MM.1S (cell line): ENCODE measurements at regions not wholly inside any gene's neighbourhood (a gene's known extent, or its start where the extent isn't known, plus 50 kb on each side); places are given as distances from the start of the nearest gene placed in this dataset.
A peak's percentile ranks its signal among the peaks of the same experiment; 100 is the strongest.

Experiments used
- DNase-seq: peaks from one replicate; pipeline ENCODE4 v3.0.0-alpha.2; 2015
- H2AFZ ChIP-seq: fragments of 300-600 bp; sonication (generic); 2 replicates; pipeline ENCODE4 v1.6.0; 2016; ENCODE audit warnings: antibody characterized with exemption, low read length
- H3F3A ChIP-seq: fragments of 300-600 bp; sonication (generic); 2 replicates; pipeline ENCODE4 v1.6.1; 2016; ENCODE audit warnings: mild to moderate bottlenecking, antibody characterized with exemption, low read length, moderate library complexity, mixed read lengths; ENCODE audit not compliant: insufficient read depth
- H3K27ac ChIP-seq: fragments of 300-600 bp; sonication (generic); 2 replicates; pipeline ENCODE4 v1.5.1; 2016; ENCODE audit warnings: mild to moderate bottlenecking, low read length
- H3K27me3 ChIP-seq: fragments of 300-600 bp; sonication (generic); replicated peaks from 2 replicates; pipeline ENCODE4 v1.6.0; 2016; ENCODE audit warnings: low read length; ENCODE audit not compliant: insufficient read depth
- H3K36me3 ChIP-seq: fragments of 300-600 bp; sonication (generic); replicated peaks from 2 replicates; pipeline ENCODE4 v1.6.1; 2016; ENCODE audit warnings: mild to moderate bottlenecking, low read length, mixed read lengths; ENCODE audit not compliant: insufficient read depth
- H3K4me1 ChIP-seq: fragments of 300-600 bp; sonication (generic); 2 replicates; pipeline ENCODE4 v1.6.1; 2016; ENCODE audit warnings: low read length, mixed read lengths
- H3K4me2 ChIP-seq: fragments of 300-600 bp; sonication (generic); 2 replicates; pipeline ENCODE4 v1.6.0; 2016; ENCODE audit warnings: low read depth, low read length
- H3K4me3 ChIP-seq: fragments of 300-600 bp; sonication (generic); 2 replicates; pipeline ENCODE4 v1.5.1; 2016; ENCODE audit warnings: low read length, mixed read lengths
- H3K79me2 ChIP-seq: fragments of 300-600 bp; sonication (generic); 2 replicates; pipeline ENCODE4 v1.6.1; 2016; ENCODE audit warnings: mixed run types, low read length, mixed read lengths
- H3K9ac ChIP-seq: fragments of 300-600 bp; sonication (generic); 2 replicates; pipeline ENCODE4 v1.6.1; 2016; ENCODE audit warnings: low read length, mixed read lengths
- H3K9me2 ChIP-seq: fragments of 300-600 bp; sonication (generic); replicated peaks from 2 replicates; pipeline ENCODE4 v1.6.1; 2016; ENCODE audit warnings: mild to moderate bottlenecking, low read length, mixed read lengths; ENCODE audit not compliant: insufficient read depth
- H3K9me3 ChIP-seq: fragments of 300-600 bp; sonication (generic); replicated peaks from 2 replicates; pipeline ENCODE4 v1.6.1; 2016; ENCODE audit warnings: mild to moderate bottlenecking, low read length, mixed read lengths; ENCODE audit not compliant: insufficient read depth
- H4K20me1 ChIP-seq: fragments of 300-600 bp; sonication (generic); 2 replicates; pipeline ENCODE4 v1.6.1; 2016; ENCODE audit warnings: mild to moderate bottlenecking, low read length, moderate library complexity, mixed read lengths; ENCODE audit not compliant: insufficient read depth
- CTCF ChIP-seq: fragments of 300-600 bp; sonication (generic); IDR thresholded peaks from 2 replicates; pipeline ENCODE4 v1.5.1; 2016; ENCODE audit warnings: antibody characterized with exemption, low read length, mixed read lengths
- EZH2 ChIP-seq: fragments of 300-600 bp; sonication (generic); optimal IDR thresholded peaks from 2 replicates; pipeline ENCODE3; 2017; ENCODE audit warnings: low read depth, mild to moderate bottlenecking, antibody characterized with exemption, low read length, mixed read lengths
- EZH2phosphoT487 ChIP-seq: fragments of 300-600 bp; sonication (generic); IDR thresholded peaks from 2 replicates; pipeline ENCODE4 v1.6.1; 2018; ENCODE audit warnings: antibody characterized with exemption, low read length

GRCh38 chr7:81366546-81366945 lies 403.3 kb downstream of the HGF start:
- H3K79me2 ChIP-seq: no peaks in the 10 kb centered on the region
- H3K4me2 ChIP-seq: no peak overlapping the region
- no peak overlapping the region for H3K9ac ChIP-seq
- no peaks in the 10 kb centered on the region for H3K27me3 ChIP-seq
- DNase-seq: no peak
- H3K36me3 ChIP-seq: no peaks in the 10 kb centered on the region
- H3K4me1 ChIP-seq: 0 out of 2 replicates have a peak, but pooled peaks cover 3% of the 10 kb centered on the region
- no peak overlapping the region for H3K4me3 ChIP-seq
- no peaks in the 10 kb centered on the region for H3F3A ChIP-seq
- H2AFZ ChIP-seq: no peak overlapping the region
- H3K9me2 ChIP-seq: no peaks in the 10 kb centered on the region
- H4K20me1 ChIP-seq: no peaks in the 10 kb centered on the region
- H3K9me3 ChIP-seq: no peaks in the 10 kb centered on the region
- TF ChIP-seq EZH2phosphoT487 (no peak), CTCF (no peak), EZH2 (no peak)
- no peak overlapping the region for H3K27ac ChIP-seq

GRCh38 chr7:81361769-81362312 lies 408.0 kb downstream of the HGF start:
- Histone ChIP-seq H3K9ac (no peak overlapping the region), H3K27me3 (no peaks in the 10 kb centered on the region), H3K36me3 (no peaks in the 10 kb centered on the region), H2AFZ (no peak overlapping the region), H3K4me1 (0 out of 2 replicates have a peak, but pooled peaks cover 4% of the 10 kb centered on the region), H3K9me3 (no peaks in the 10 kb centered on the region), H3K4me3 (no peak overlapping the region), H3K4me2 (no peak overlapping the region), H3K79me2 (no peaks in the 10 kb centered on the region), H3K27ac (no peak overlapping the region), H3K9me2 (no peaks in the 10 kb centered on the region), H4K20me1 (no peaks in the 10 kb centered on the region), H3F3A (no peaks in the 10 kb centered on the region)
- peak; percentile 56 for DNase-seq
- no peak for TF ChIP-seq EZH2phosphoT487
- no peak for TF ChIP-seq EZH2
- no peak for TF ChIP-seq CTCF

GRCh38 chr7:81355911-81356310 lies 413.9 kb downstream of the HGF start:
- H4K20me1 ChIP-seq: no peaks in the 10 kb centered on the region
- no peaks in the 10 kb centered on the region for H3K9me3 ChIP-seq
- TF ChIP-seq EZH2: no peak
- no peak for TF ChIP-seq EZH2phosphoT487
- no peak for TF ChIP-seq CTCF
- no peaks in the 10 kb centered on the region for H3K27me3 ChIP-seq
- no peak for DNase-seq
- H3K36me3 ChIP-seq: no peaks in the 10 kb centered on the region
- no peak overlapping the region for H3K27ac ChIP-seq
- H3F3A ChIP-seq: no peaks in the 10 kb centered on the region
- no peak overlapping the region for H3K4me3 ChIP-seq
- no peak overlapping the region for H2AFZ ChIP-seq
- no peaks in the 10 kb centered on the region for H3K9me2 ChIP-seq
- H3K9ac ChIP-seq: no peak overlapping the region
- H3K4me2 ChIP-seq: no peak overlapping the region
- H3K4me1 ChIP-seq: no peaks in the 10 kb centered on the region
- no peaks in the 10 kb centered on the region for H3K79me2 ChIP-seq
